ENCODE measurements at regions not wholly inside any gene's neighbourhood (a gene's known extent, or its start where the extent isn't known, plus 50 kb on each side); places are given as distances from the start of the nearest gene placed in this dataset.

- ChIA-PET CTCF (no interaction called here), POLR2A (no interaction called here)
- no peak overlapping the region for H3K4me3 Mint-ChIP-seq
- TF ChIP-seq TEAD4 (CRISPR knock-in tag; IDR thresholded peaks at IDR 0.05) (no peak), RORB (CRISPR knock-in tag; IDR thresholded peaks at IDR 0.05) (no peak), ATF1 (CRISPR knock-in tag; IDR thresholded peaks at IDR 0.05) (no peak), PRRX2 (CRISPR knock-in tag; IDR thresholded peaks at IDR 0.05) (no peak), ERG (CRISPR knock-in tag; IDR thresholded peaks at IDR 0.05) (no peak), OVOL2 (CRISPR knock-in tag; IDR thresholded peaks at IDR 0.05; ENCODE audit: borderline replicate concordance) (no peak), SOX15 (CRISPR knock-in tag; IDR thresholded peaks at IDR 0.05) (no peak), AFF4 (CRISPR knock-in tag; IDR thresholded peaks at IDR 0.05; ENCODE audit: borderline replicate concordance) (no peak), ZSCAN18 (CRISPR knock-in tag; IDR thresholded peaks at IDR 0.05) (no peak)
- no peaks in the 10 kb centered on the region for H3K27me3 Mint-ChIP-seq (ENCODE audit: low read depth)
- no peak for DNase-seq (ENCODE audit: low spot score)
- H3K27ac Mint-ChIP-seq, result no peak overlapping the region
- no peaks in the 10 kb centered on the region for H3K4me1 Mint-ChIP-seq
- no peaks in the 10 kb centered on the region for H3K36me3 Mint-ChIP-seq
- no peak for ATAC-seq
- no peaks in the 10 kb centered on the region for H3K9me3 Mint-ChIP-seq
Observed at GRCh38 chr7:97479740-97480290, 252.1 kb upstream of the TAC1 start.

GRCh38 chr7:97480772-97481390, 251.0 kb upstream of the TAC1 start:
- H3K36me3 Mint-ChIP-seq, result no peaks in the 10 kb centered on the region
- H3K9me3 Mint-ChIP-seq, result peaks cover 5% of the 10 kb centered on the region; the same call in 1 of the 2 replicates
- no peak overlapping the region for H3K27ac Mint-ChIP-seq
- no peak overlapping the region for H3K4me3 Mint-ChIP-seq
- DNase-seq (ENCODE audit: low spot score), result no peak
- POLR2A ChIA-PET, result no interaction called here
- no peaks in the 10 kb centered on the region for H3K4me1 Mint-ChIP-seq
- ATAC-seq, result no peak
- CTCF ChIA-PET, result no interaction called here
- no peaks in the 10 kb centered on the region for H3K27me3 Mint-ChIP-seq (ENCODE audit: low read depth)
- TF ChIP-seq FOXP4 (CRISPR knock-in tag; IDR thresholded peaks at IDR 0.05) (no peak), SP1 (CRISPR knock-in tag; conservative IDR thresholded peaks at IDR 0.05) (no peak), ZNF138 (CRISPR knock-in tag; conservative IDR thresholded peaks at IDR 0.05) (no peak), E2F4 (CRISPR knock-in tag; IDR thresholded peaks at IDR 0.05; ENCODE audit: borderline replicate concordance, low read depth) (no peak), MAX (CRISPR knock-in tag; IDR thresholded peaks at IDR 0.05) (no peak), ZSCAN18 (CRISPR knock-in tag; IDR thresholded peaks at IDR 0.05) (no peak), PRDM15 (CRISPR knock-in tag; IDR thresholded peaks at IDR 0.05) (no peak), ATF2 (CRISPR knock-in tag; IDR thresholded peaks at IDR 0.05; ENCODE audit: borderline replicate concordance, low read depth) (no peak), SMAD3 (CRISPR knock-in tag; IDR thresholded peaks at IDR 0.05; ENCODE audit: borderline replicate concordance) (no peak)

Measured in WTC11 (cell line).